ENCODE measurements at regions not wholly inside any gene's neighbourhood (a gene's known extent, or its start where the extent isn't known, plus 50 kb on each side); places are given as distances from the start of the nearest gene placed in this dataset.
"Not testable (repeated sequence)": the region's sequence is repeated elsewhere in the genome, so short reads cannot be mapped to it uniquely, and the experiment has no call there.

- Mint-ChIP-seq H3K27ac (no peak overlapping the region), H3K4me3 (no peak overlapping the region), H3K9me3 (ENCODE audit: insufficient read depth) (peaks cover 14% of the 10 kb centered on the region), H3K4me1 (no peaks in the 10 kb centered on the region), H3K27me3 (no peaks in the 10 kb centered on the region)
- Histone ChIP-seq H3K4me1 (ENCODE audit: control insufficient read depth in 2 of 2, insufficient read depth in 2 of 2, low read length in 2 of 2) (no peaks in the 10 kb centered on the region), H3K9ac (ENCODE audit: low read length) (no peak overlapping the region), H4K20me1 (ENCODE audit: control insufficient read depth, insufficient read depth, low read length, poor library complexity, severe bottlenecking) (no peaks in the 10 kb centered on the region), H2AFZ (ENCODE audit: insufficient read depth, low read depth, low read length, poor library complexity, severe bottlenecking) (no peak overlapping the region), H3K27me3 (replicated peaks in 1 of 4; ENCODE audit: control extremely low read depth in 1 of 4, control insufficient read depth in 3 of 4, insufficient read depth in 4 of 4, low read length in 3 of 4) (no peaks in the 10 kb centered on the region), H3K4me2 (replicated peaks; ENCODE audit: low read depth, low read length, poor library complexity, severe bottlenecking) (no peak overlapping the region), H3K36me3 (replicated peaks in 1 of 2; ENCODE audit: control extremely low read depth in 1 of 2, control insufficient read depth in 1 of 2, extremely low read depth in 1 of 2, insufficient read depth in 2 of 2, low read length in 1 of 2) (no peaks in the 10 kb centered on the region), H3K27ac (ENCODE audit: low read length in 2 of 2) (no peak overlapping the region), H3K4me3 (ENCODE audit: control extremely low read depth in 1 of 5, extremely low read depth in 1 of 5, insufficient read depth in 1 of 5, low read depth in 2 of 5, low read length in 4 of 5) (no peak overlapping the region), H3K9me3 (ENCODE audit: control extremely low read depth in 1 of 3, control insufficient read depth in 2 of 3, insufficient read depth in 1 of 3, low read length in 2 of 3) (peaks cover 2 to 12% (median 3%) of the 10 kb centered on the region in 3 donors), H3K79me2 (ENCODE audit: control insufficient read depth, insufficient read depth, low read length) (no peaks in the 10 kb centered on the region)
- TF ChIP-seq EZH2 (IDR thresholded peaks at IDR 0.05; ENCODE audit: borderline replicate concordance, insufficient read depth, low read depth, low read length, poor library complexity, severe bottlenecking) = no peak
- no peak for TF ChIP-seq CTCF (IDR thresholded peaks at IDR 0.05)
- DNase-seq (no peak), ATAC-seq (ENCODE audit: low read depth) (no peak)
- POLR2A ChIA-PET = no interaction called here
- intact Hi-C loops (cut with micrococcal nuclease) = no loop called here
- CTCF ChIA-PET = no interaction called here
- WGBS (ENCODE audit: insufficient coverage) = 83% methylated on average over 1 of the region's 2 CpGs
These were observed 519.8 kb downstream of the TMEM114 start for GRCh38 chr16:8070506-8070905.

- ATAC-seq (ENCODE audit: low read depth); H3K27me3 Mint-ChIP-seq: not testable (repeated sequence)
These were observed 522.1 kb downstream of the TMEM114 start for GRCh38 chr16:8068225-8068624.

More at GRCh38 chr16:8068225-8068624, 522.1 kb downstream of the TMEM114 start:
- H3K9ac ChIP-seq (ENCODE audit: low read length); H4K20me1 ChIP-seq (ENCODE audit: control insufficient read depth, insufficient read depth, low read length, poor library complexity, severe bottlenecking); H3K27ac ChIP-seq (ENCODE audit: low read length in 2 of 2); intact Hi-C loops (cut with micrococcal nuclease); H3K27ac Mint-ChIP-seq; H3K4me2 ChIP-seq (replicated peaks; ENCODE audit: low read depth, low read length, poor library complexity, severe bottlenecking); H3K27me3 ChIP-seq (replicated peaks in 1 of 4; ENCODE audit: control extremely low read depth in 1 of 4, control insufficient read depth in 3 of 4, insufficient read depth in 4 of 4, low read length in 3 of 4); DNase-seq; H3K4me1 Mint-ChIP-seq; H3K79me2 ChIP-seq (ENCODE audit: control insufficient read depth, insufficient read depth, low read length); H2AFZ ChIP-seq (ENCODE audit: insufficient read depth, low read depth, low read length, poor library complexity, severe bottlenecking); H3K4me1 ChIP-seq (ENCODE audit: control insufficient read depth in 2 of 2, insufficient read depth in 2 of 2, low read length in 2 of 2); H3K4me3 ChIP-seq (ENCODE audit: control extremely low read depth in 1 of 5, extremely low read depth in 1 of 5, insufficient read depth in 1 of 5, low read depth in 2 of 5, low read length in 4 of 5); H3K4me3 Mint-ChIP-seq; CTCF ChIA-PET; H3K36me3 ChIP-seq (replicated peaks in 1 of 2; ENCODE audit: control extremely low read depth in 1 of 2, control insufficient read depth in 1 of 2, extremely low read depth in 1 of 2, insufficient read depth in 2 of 2, low read length in 1 of 2); POLR2A ChIA-PET: not testable (repeated sequence)
- 100% methylated on average over 1 of the region's 3 CpGs for WGBS (ENCODE audit: insufficient coverage)
- H3K9me3 ChIP-seq (ENCODE audit: control extremely low read depth in 1 of 3, control insufficient read depth in 2 of 3, insufficient read depth in 1 of 3, low read length in 2 of 3) = peaks cover 2 to 20% (median 3%) of the 10 kb centered on the region in 3 donors
- H3K9me3 Mint-ChIP-seq (ENCODE audit: insufficient read depth) = peaks cover 20% of the 10 kb centered on the region
